ENCODE measurements at regions not wholly inside any gene's neighbourhood (a gene's known extent, or its start where the extent isn't known, plus 50 kb on each side); places are given as distances from the start of the nearest gene placed in this dataset.
"Not testable (repeated sequence)": the region's sequence is repeated elsewhere in the genome, so short reads cannot be mapped to it uniquely, and the experiment has no call there.

DNA sequence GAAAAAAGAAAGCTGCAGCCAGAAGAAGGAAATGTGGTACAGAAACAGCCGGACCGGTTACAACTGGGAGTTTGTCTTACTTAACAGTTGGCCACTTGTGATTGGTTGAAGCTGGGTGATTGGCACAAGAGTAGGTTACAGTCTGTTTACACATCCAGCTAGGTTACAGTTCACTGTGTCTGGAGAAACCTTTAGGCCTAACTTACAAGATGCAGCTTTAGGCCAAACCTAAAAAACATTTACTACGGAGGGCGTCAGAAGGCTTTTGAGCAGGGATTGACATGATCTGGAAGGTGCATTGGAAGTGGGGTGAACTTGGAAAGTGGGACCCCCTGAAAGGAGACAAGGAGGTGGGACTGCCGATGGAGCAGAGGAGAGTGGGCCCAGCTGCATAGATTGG lies 122.3 kb downstream of the BANF2 start:
- no peaks in the 10 kb centered on the region for H3K4me1 Mint-ChIP-seq
- H3K36me3 Mint-ChIP-seq: no peaks in the 10 kb centered on the region
- no peak for ATAC-seq
- intact Hi-C loops (cut with micrococcal nuclease): no loop called here
- 65% methylated on average over 5 of the region's 5 CpGs for WGBS (ENCODE audit: insufficient coverage)
- no peaks in the 10 kb centered on the region for H3K27me3 Mint-ChIP-seq (ENCODE audit: low read depth in 2 of 2)
- H3K9me3 Mint-ChIP-seq: peaks cover 2 to 3% of the 10 kb centered on the region in 2 donors
- Histone ChIP-seq H3K4me3 (ENCODE audit: low read length) (no peak overlapping the region), H3K9me3 (ENCODE audit: control insufficient read depth, insufficient read depth, low read length) (no peaks in the 10 kb centered on the region), H3K4me1 (ENCODE audit: control insufficient read depth, insufficient read depth, low read length) (no peaks in the 10 kb centered on the region), H3K27ac (ENCODE audit: low read length) (no peak overlapping the region), H3K27me3 (ENCODE audit: control insufficient read depth, insufficient read depth, low read length) (no peaks in the 10 kb centered on the region), H3K36me3 (ENCODE audit: control insufficient read depth, insufficient read depth, low read length) (no peaks in the 10 kb centered on the region)
- TF ChIP-seq, protein P1, sequence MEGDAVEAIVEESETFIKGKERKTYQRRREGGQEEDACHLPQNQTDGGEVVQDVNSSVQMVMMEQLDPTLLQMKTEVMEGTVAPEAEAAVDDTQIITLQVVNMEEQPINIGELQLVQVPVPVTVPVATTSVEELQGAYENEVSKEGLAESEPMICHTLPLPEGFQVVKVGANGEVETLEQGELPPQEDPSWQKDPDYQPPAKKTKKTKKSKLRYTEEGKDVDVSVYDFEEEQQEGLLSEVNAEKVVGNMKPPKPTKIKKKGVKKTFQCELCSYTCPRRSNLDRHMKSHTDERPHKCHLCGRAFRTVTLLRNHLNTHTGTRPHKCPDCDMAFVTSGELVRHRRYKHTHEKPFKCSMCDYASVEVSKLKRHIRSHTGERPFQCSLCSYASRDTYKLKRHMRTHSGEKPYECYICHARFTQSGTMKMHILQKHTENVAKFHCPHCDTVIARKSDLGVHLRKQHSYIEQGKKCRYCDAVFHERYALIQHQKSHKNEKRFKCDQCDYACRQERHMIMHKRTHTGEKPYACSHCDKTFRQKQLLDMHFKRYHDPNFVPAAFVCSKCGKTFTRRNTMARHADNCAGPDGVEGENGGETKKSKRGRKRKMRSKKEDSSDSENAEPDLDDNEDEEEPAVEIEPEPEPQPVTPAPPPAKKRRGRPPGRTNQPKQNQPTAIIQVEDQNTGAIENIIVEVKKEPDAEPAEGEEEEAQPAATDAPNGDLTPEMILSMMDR (IDR thresholded peaks at IDR 0.05): no peak
- no peak for DNase-seq
- H3K27ac Mint-ChIP-seq: no peak overlapping the region
- no peak overlapping the region for H3K4me3 Mint-ChIP-seq

DNA sequence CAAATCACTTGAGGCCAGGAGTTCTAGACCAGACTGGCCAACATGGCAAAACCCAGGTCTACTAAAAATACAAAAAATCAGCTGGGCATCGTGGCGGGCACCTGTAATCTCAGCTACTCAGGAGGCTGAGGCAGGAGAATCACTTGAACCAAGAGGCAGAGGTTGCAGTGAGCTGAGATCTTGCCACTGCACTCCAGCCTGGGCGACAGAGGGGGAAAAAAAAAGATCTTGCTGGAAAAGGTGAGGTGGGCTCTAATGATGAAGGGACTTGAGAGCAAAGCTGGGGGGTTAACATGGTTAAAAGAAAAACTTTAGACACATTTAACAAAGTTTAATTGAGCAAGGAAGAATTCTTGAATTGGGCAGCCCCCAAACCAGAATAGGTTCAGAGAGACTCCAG lies 121.8 kb downstream of the BANF2 start:
- H3K4me3 Mint-ChIP-seq; ATAC-seq; H3K27me3 Mint-ChIP-seq (ENCODE audit: low read depth in 2 of 2); H3K9me3 ChIP-seq (ENCODE audit: control insufficient read depth, insufficient read depth, low read length); H3K36me3 Mint-ChIP-seq; H3K36me3 ChIP-seq (ENCODE audit: control insufficient read depth, insufficient read depth, low read length); H3K4me3 ChIP-seq (ENCODE audit: low read length); H3K4me1 Mint-ChIP-seq; H3K9me3 Mint-ChIP-seq; DNase-seq; H3K27ac Mint-ChIP-seq; H3K27me3 ChIP-seq (ENCODE audit: control insufficient read depth, insufficient read depth, low read length); intact Hi-C loops (cut with micrococcal nuclease); H3K4me1 ChIP-seq (ENCODE audit: control insufficient read depth, insufficient read depth, low read length); H3K27ac ChIP-seq (ENCODE audit: low read length): not testable (repeated sequence)
- 88% methylated on average over 3 of the region's 3 CpGs for WGBS (ENCODE audit: insufficient coverage)

DNA sequence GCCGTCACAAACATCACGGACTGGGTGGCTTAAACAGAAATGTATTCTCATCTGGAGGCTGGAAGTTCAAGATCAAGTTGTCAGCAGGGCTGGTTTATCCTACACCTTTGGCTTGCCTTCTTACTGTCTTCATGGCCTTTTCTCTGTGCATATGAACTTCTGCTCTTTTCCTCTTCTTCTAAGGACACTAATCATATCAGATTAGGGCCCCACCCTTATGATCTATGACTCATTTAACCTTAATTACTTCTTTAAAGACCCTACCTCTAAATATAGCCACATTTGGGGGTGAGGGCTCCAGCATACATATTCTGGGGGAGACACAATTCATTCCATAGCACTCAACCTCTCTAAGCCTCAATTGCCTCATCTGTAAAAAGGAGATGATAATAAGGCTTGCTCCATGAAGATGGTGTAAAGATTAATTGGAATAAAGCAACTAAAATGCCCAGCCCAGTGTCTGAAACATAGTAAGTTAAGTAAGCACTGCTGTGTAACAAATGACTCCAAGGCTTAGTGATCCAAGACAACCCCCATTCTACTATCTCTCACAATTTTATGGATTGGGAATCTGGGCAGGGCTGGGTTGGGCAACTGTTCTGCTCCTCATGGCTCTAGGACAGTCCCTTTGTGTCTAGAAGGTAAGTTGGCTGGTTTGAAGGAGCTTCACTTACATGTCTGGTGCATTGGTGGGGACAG lies 119.8 kb downstream of the BANF2 start:
- Histone ChIP-seq H3K4me3 (ENCODE audit: low read length) (no peak overlapping the region), H3K4me1 (ENCODE audit: control insufficient read depth, insufficient read depth, low read length) (no peaks in the 10 kb centered on the region), H3K27ac (ENCODE audit: low read length) (no peak overlapping the region), H3K36me3 (ENCODE audit: control insufficient read depth, insufficient read depth, low read length) (no peaks in the 10 kb centered on the region), H3K9me3 (ENCODE audit: control insufficient read depth, insufficient read depth, low read length) (no peaks in the 10 kb centered on the region), H3K27me3 (ENCODE audit: control insufficient read depth, insufficient read depth, low read length) (no peaks in the 10 kb centered on the region)
- peaks cover 2 to 3% of the 10 kb centered on the region in 2 donors for H3K9me3 Mint-ChIP-seq
- H3K36me3 Mint-ChIP-seq: no peaks in the 10 kb centered on the region
- H3K27me3 Mint-ChIP-seq (ENCODE audit: low read depth in 2 of 2): no peaks in the 10 kb centered on the region
- 95% methylated on average over 2 of the region's 2 CpGs for WGBS (ENCODE audit: insufficient coverage)
- no peak overlapping the region for H3K4me3 Mint-ChIP-seq
- DNase-seq: no peak
- H3K4me1 Mint-ChIP-seq: no peaks in the 10 kb centered on the region
- intact Hi-C loops (cut with micrococcal nuclease): no loop called here
- no peak overlapping the region for H3K27ac Mint-ChIP-seq
- TF ChIP-seq, protein P1 (IDR thresholded peaks at IDR 0.05): no peak
- no peak for ATAC-seq

DNA sequence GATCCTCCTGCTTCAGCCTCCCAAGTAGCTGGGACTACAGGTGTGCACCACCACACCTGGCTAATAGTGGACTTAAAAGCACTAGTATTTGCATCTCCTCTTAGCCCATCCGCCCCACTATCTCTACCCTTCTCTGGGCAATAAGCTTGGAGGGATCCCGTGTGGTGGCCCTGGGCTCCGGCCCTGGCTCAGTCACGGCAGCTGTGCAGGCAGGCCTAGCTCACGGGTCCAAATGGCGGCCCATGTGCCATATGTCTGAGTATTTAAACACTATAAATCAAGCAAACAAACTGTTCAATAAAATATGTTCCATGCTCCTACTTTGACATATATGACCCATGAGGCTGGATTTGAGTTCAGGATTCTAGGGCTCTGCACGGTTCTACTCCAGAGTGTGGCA lies 118.4 kb downstream of the BANF2 start:
- Mint-ChIP-seq H3K4me1 (no peaks in the 10 kb centered on the region), H3K36me3 (no peaks in the 10 kb centered on the region), H3K27me3 (ENCODE audit: low read depth in 2 of 2) (no peaks in the 10 kb centered on the region), H3K27ac (peak overlapping the region in 1 of 2 donors; percentile 12), H3K4me3 (no peak overlapping the region), H3K9me3 (peaks cover 2 to 3% of the 10 kb centered on the region in 2 donors)
- DNase-seq (no peak), ATAC-seq (no peak)
- TF ChIP-seq, protein P1 (IDR thresholded peaks at IDR 0.05): no peak
- Histone ChIP-seq H3K27me3 (ENCODE audit: control insufficient read depth, insufficient read depth, low read length) (no peaks in the 10 kb centered on the region), H3K9me3 (ENCODE audit: control insufficient read depth, insufficient read depth, low read length) (no peaks in the 10 kb centered on the region), H3K4me1 (ENCODE audit: control insufficient read depth, insufficient read depth, low read length) (no peaks in the 10 kb centered on the region), H3K27ac (ENCODE audit: low read length) (no peak overlapping the region), H3K4me3 (ENCODE audit: low read length) (no peak overlapping the region), H3K36me3 (ENCODE audit: control insufficient read depth, insufficient read depth, low read length) (no peaks in the 10 kb centered on the region)
- WGBS (ENCODE audit: insufficient coverage): 94% methylated on average over 7 of the region's 7 CpGs
- intact Hi-C loops (cut with micrococcal nuclease): no loop called here
